HG03442 (cell line): ENCODE measurements at regions not wholly inside any gene's neighbourhood (a gene's known extent, or its start where the extent isn't known, plus 50 kb on each side); places are given as distances from the start of the nearest gene placed in this dataset.

ENCODE experiments used
- ATAC-seq: cut with Tn5 transposase; IDR thresholded peaks from one replicate; pipeline ENCODE4 v1.9.1; 2021; ENCODE audit warnings: mild to moderate bottlenecking, moderate library complexity; ENCODE audit not compliant: unreplicated experiment

GRCh38 chr11:39145346-39145745, 2314.1 kb downstream of the LRRC4C start:
- ATAC-seq, result no peak

- no peak for ATAC-seq
These were observed 2314.9 kb downstream of the LRRC4C start for GRCh38 chr11:39144351-39145130.

GRCh38 chr11:39139581-39139980, 2319.9 kb downstream of the LRRC4C start:
- ATAC-seq, result no peak

- ATAC-seq, result no peak
These were observed 2338.6 kb downstream of the LRRC4C start for GRCh38 chr11:39120890-39121289.

GRCh38 chr11:39113606-39114005, 2345.8 kb downstream of the LRRC4C start:
- no peak for ATAC-seq

GRCh38 chr11:39102236-39102635, 2357.2 kb downstream of the LRRC4C start:
- ATAC-seq, result no peak

- ATAC-seq, result no peak
These were observed 2381.0 kb downstream of the LRRC4C start for GRCh38 chr11:39078465-39078864.

- no peak for ATAC-seq
These were observed 2421.8 kb downstream of the LRRC4C start for GRCh38 chr11:39037611-39038010.

- ATAC-seq, result no peak
These were observed 2423.4 kb downstream of the LRRC4C start for GRCh38 chr11:39036021-39036420.

GRCh38 chr11:39021539-39021938, 2423.5 kb upstream of the RAG2 start:
- no peak for ATAC-seq

- no peak for ATAC-seq
These were observed 2413.8 kb upstream of the RAG2 start for GRCh38 chr11:39011797-39012196.

- ATAC-seq, result no peak
These were observed 2392.8 kb upstream of the RAG2 start for GRCh38 chr11:38990841-38991240.

GRCh38 chr11:38990139-38990538, 2392.1 kb upstream of the RAG2 start:
- ATAC-seq, result no peak

GRCh38 chr11:38988908-38989307, 2390.9 kb upstream of the RAG2 start:
- no peak for ATAC-seq

GRCh38 chr11:38972220-38972619, 2374.2 kb upstream of the RAG2 start:
- ATAC-seq, result no peak

GRCh38 chr11:38971141-38971540, 2373.1 kb upstream of the RAG2 start:
- ATAC-seq, result no peak

- ATAC-seq, result no peak
These were observed 2370.9 kb upstream of the RAG2 start for GRCh38 chr11:38968951-38969350.

- ATAC-seq, result no peak
These were observed 2354.7 kb upstream of the RAG2 start for GRCh38 chr11:38952698-38953097.

- ATAC-seq, result no peak
These were observed 2352.8 kb upstream of the RAG2 start for GRCh38 chr11:38950867-38951266.

GRCh38 chr11:38948392-38948791, 2350.4 kb upstream of the RAG2 start:
- ATAC-seq, result no peak

GRCh38 chr11:38937709-38938108, 2339.7 kb upstream of the RAG2 start:
- ATAC-seq, result no peak

GRCh38 chr11:38935941-38936340, 2337.9 kb upstream of the RAG2 start:
- no peak for ATAC-seq

- ATAC-seq, result no peak
These were observed 2330.0 kb upstream of the RAG2 start for GRCh38 chr11:38927993-38928392.
